ENCODE measurements at regions not wholly inside any gene's neighbourhood (a gene's known extent, or its start where the extent isn't known, plus 50 kb on each side); places are given as distances from the start of the nearest gene placed in this dataset.

GRCh38 chr5:90305041-90305720 is 104.4 kb downstream of the CETN3 start:
- H3K4me3 ChIP-seq (ENCODE audit: low read depth in 2 of 2, low read length in 2 of 2) = no peak overlapping the region
- DNase-seq (ENCODE audit: low read depth, low spot score) (no peak), ATAC-seq (no peak)
- H3K36me3 ChIP-seq (ENCODE audit: control insufficient read depth, insufficient read depth, low read length) = no peaks in the 10 kb centered on the region
- no TSS peak for BruUV-seq (replicated peaks)
- ChIA-PET CTCF (no interaction called here), POLR2A (interaction anchor here (0.6 to 0.7 kb wide), 2 partner anchors 549 to 1508 kb away, joined by 4 to 5 read pairs; no protein-coding TSS in a partner anchor)
- H3K9me3 ChIP-seq (ENCODE audit: control insufficient read depth, insufficient read depth, low read depth, low read length) = no peaks in the 10 kb centered on the region
- H3K27ac ChIP-seq (ENCODE audit: low read length) = no peak overlapping the region
- no peak; the same call in 1 of the 2 replicates for TF ChIP-seq CTCF (IDR thresholded peaks at IDR 0.05)
- TF ChIP-seq TCF7L2 (IDR thresholded peaks at IDR 0.05; ENCODE audit: low read depth, low read length) = no peak
- no peak for TF ChIP-seq POLR2AphosphoS5 (IDR thresholded peaks at IDR 0.05; ENCODE audit: low read depth, low read length)
- no peak for TF ChIP-seq REST (IDR thresholded peaks at IDR 0.05; ENCODE audit: insufficient read depth in 1 of 2, low read depth in 2 of 2, low read length in 1 of 2)
- no peak for TF ChIP-seq SIN3A (IDR thresholded peaks at IDR 0.05; ENCODE audit: borderline replicate concordance, insufficient read depth, low read depth, low read length)
- H3K4me1 ChIP-seq (ENCODE audit: control insufficient read depth, insufficient read depth, low read length) = no peaks in the 10 kb centered on the region
- in situ Hi-C loops (cut with HindIII; ENCODE audit: low pct_unique_long_range_greater_than_20kb, low sequenced_read_pairs) (no loop called here), intact Hi-C loops (cut with micrococcal nuclease; ENCODE audit: unreplicated experiment) (no loop called here)
- H3K27me3 ChIP-seq (ENCODE audit: control insufficient read depth, insufficient read depth, low read length) = no peaks in the 10 kb centered on the region

GRCh38 chr5:90301248-90301647 is 108.3 kb downstream of the CETN3 start:
- CTCF ChIA-PET = no interaction called here
- POLR2A ChIA-PET = no interaction called here
- H3K36me3 ChIP-seq (ENCODE audit: control insufficient read depth, insufficient read depth, low read length) = no peaks in the 10 kb centered on the region
- no peak overlapping the region for H3K27ac ChIP-seq (ENCODE audit: low read length)
- no TSS peak for BruUV-seq (replicated peaks)
- TF ChIP-seq SIN3A (IDR thresholded peaks at IDR 0.05; ENCODE audit: borderline replicate concordance, insufficient read depth, low read depth, low read length) (no peak), POLR2AphosphoS5 (IDR thresholded peaks at IDR 0.05; ENCODE audit: low read depth, low read length) (no peak), REST (IDR thresholded peaks at IDR 0.05; ENCODE audit: insufficient read depth in 1 of 2, low read depth in 2 of 2, low read length in 1 of 2) (no peak), CTCF (IDR thresholded peaks at IDR 0.05) (no peak), TCF7L2 (IDR thresholded peaks at IDR 0.05; ENCODE audit: low read depth, low read length) (no peak)
- H3K4me3 ChIP-seq (ENCODE audit: low read depth in 2 of 2, low read length in 2 of 2) = no peak overlapping the region
- ATAC-seq = no peak
- DNase-seq (ENCODE audit: low read depth, low spot score) = no peak
- intact Hi-C loops (cut with micrococcal nuclease; ENCODE audit: unreplicated experiment) = no loop called here
- H3K27me3 ChIP-seq (ENCODE audit: control insufficient read depth, insufficient read depth, low read length) = no peaks in the 10 kb centered on the region
- no peaks in the 10 kb centered on the region for H3K9me3 ChIP-seq (ENCODE audit: control insufficient read depth, insufficient read depth, low read depth, low read length)
- in situ Hi-C loops (cut with HindIII; ENCODE audit: low pct_unique_long_range_greater_than_20kb, low sequenced_read_pairs) = no loop called here
- no peaks in the 10 kb centered on the region; the same call in 1 of the 2 replicates for H3K4me1 ChIP-seq (ENCODE audit: control insufficient read depth, insufficient read depth, low read length)
